Upper lobe of right lung (tissue), 1 donor: ENCODE measurements at regions not wholly inside any gene's neighbourhood (a gene's known extent, or its start where the extent isn't known, plus 50 kb on each side); places are given as distances from the start of the nearest gene placed in this dataset.

ENCODE experiments used
- ATAC-seq: fragments of 200-7000 bp; cut with Tn5 transposase; one replicate; pipeline ENCODE4 v1.9.1; 2020; ENCODE audit warnings: mild to moderate bottlenecking, moderate library complexity
- DNase-seq: peaks from one replicate; pipeline ENCODE4 v3.0.0-alpha.2; 2020
- H3K27ac ChIP-seq: fragments of 200-600 bp; one replicate; pipeline ENCODE4 v1.8.0; 2022
- H3K27me3 ChIP-seq: fragments of 200-600 bp; one replicate; pipeline ENCODE4 v1.8.0; 2022; ENCODE audit warnings: mild to moderate bottlenecking
- H3K36me3 ChIP-seq: fragments of 200-600 bp; one replicate; pipeline ENCODE4 v1.8.0; 2022
- H3K4me1 ChIP-seq: fragments of 200-600 bp; one replicate; pipeline ENCODE4 v1.8.0; 2022
- H3K4me3 ChIP-seq: fragments of 200-600 bp; one replicate; pipeline ENCODE4 v1.8.0; 2022; ENCODE audit warnings: mild to moderate bottlenecking
- H3K9me3 ChIP-seq: fragments of 200-600 bp; one replicate; pipeline ENCODE4 v1.8.0; 2022
- CTCF ChIP-seq: fragments of 200-600 bp; IDR thresholded peaks from one replicate; pipeline ENCODE4 v1.8.0; 2022; ENCODE audit warnings: antibody characterized with exemption
- intact Hi-C: fragments of 100-400 bp; cut with DNase I; formaldehyde crosslinking; loops from one replicate; pipeline ENCODE4 v1.11.0; 2022
- donor health status: DM: no; HTN: yes; CAD: no; lungs with severe emphysema.

- Histone ChIP-seq H3K36me3 (no peaks in the 10 kb centered on the region), H3K27me3 (no peaks in the 10 kb centered on the region), H3K27ac (no peak overlapping the region), H3K9me3 (no peaks in the 10 kb centered on the region), H3K4me3 (no peak overlapping the region), H3K4me1 (no peaks in the 10 kb centered on the region)
- no peak for DNase-seq
- no peak for TF ChIP-seq CTCF
- intact Hi-C loops, result no loop called here
- ATAC-seq, result no peak
Observed at GRCh38 chr4:63583561-63583960, 825.7 kb downstream of the TECRL start.

- TF ChIP-seq CTCF, result no peak
- Histone ChIP-seq H3K9me3 (no peaks in the 10 kb centered on the region), H3K27me3 (no peaks in the 10 kb centered on the region), H3K27ac (no peak overlapping the region), H3K4me1 (no peaks in the 10 kb centered on the region), H3K4me3 (no peak overlapping the region), H3K36me3 (no peaks in the 10 kb centered on the region)
- no peak for DNase-seq
- intact Hi-C loops, result no loop called here
- ATAC-seq, result no peak
Observed at GRCh38 chr4:63583007-63583406, 826.2 kb downstream of the TECRL start.

- Histone ChIP-seq H3K36me3 (no peaks in the 10 kb centered on the region), H3K27me3 (no peaks in the 10 kb centered on the region), H3K4me3 (no peak overlapping the region), H3K27ac (no peak overlapping the region), H3K4me1 (no peaks in the 10 kb centered on the region), H3K9me3 (no peaks in the 10 kb centered on the region)
- intact Hi-C loops, result no loop called here
- no peak for ATAC-seq
- DNase-seq, result no peak
- no peak for TF ChIP-seq CTCF
Observed at GRCh38 chr4:63580796-63581475, 828.3 kb downstream of the TECRL start.

- Histone ChIP-seq H3K27me3 (no peaks in the 10 kb centered on the region), H3K36me3 (no peaks in the 10 kb centered on the region), H3K4me3 (no peak overlapping the region), H3K9me3 (no peaks in the 10 kb centered on the region), H3K4me1 (no peaks in the 10 kb centered on the region), H3K27ac (no peak overlapping the region)
- intact Hi-C loops, result no loop called here
- no peak for DNase-seq
- no peak for TF ChIP-seq CTCF
- no peak for ATAC-seq
Observed at GRCh38 chr4:63578383-63578782, 830.9 kb downstream of the TECRL start.

- TF ChIP-seq CTCF, result no peak
- no peaks in the 10 kb centered on the region for H3K4me1 ChIP-seq
- DNase-seq (no peak), ATAC-seq (no peak)
- H3K9me3 ChIP-seq, result no peaks in the 10 kb centered on the region
- H3K36me3 ChIP-seq, result no peaks in the 10 kb centered on the region
- H3K27ac ChIP-seq, result no peak overlapping the region
- no peaks in the 10 kb centered on the region for H3K27me3 ChIP-seq
- intact Hi-C loops, result no loop called here
- H3K4me3 ChIP-seq, result no peak overlapping the region
Observed at GRCh38 chr4:63566658-63567057, 842.6 kb downstream of the TECRL start.
